ENCODE measurements at regions not wholly inside any gene's neighbourhood (a gene's known extent, or its start where the extent isn't known, plus 50 kb on each side); places are given as distances from the start of the nearest gene placed in this dataset.
"Not testable (repeated sequence)": the region's sequence is repeated elsewhere in the genome, so short reads cannot be mapped to it uniquely, and the experiment has no call there.

GRCh38 chrX:6990552-6991193 lies 156.8 kb upstream of the STS start:
- no peak for DNase-seq

- DNase-seq = no peak
These were observed 157.7 kb upstream of the STS start for GRCh38 chrX:6989858-6990257.

- DNase-seq = not testable (repeated sequence)
These were observed 158.8 kb upstream of the STS start for GRCh38 chrX:6988694-6989093.

GRCh38 chrX:6986915-6987314 lies 160.6 kb upstream of the STS start:
- DNase-seq = no peak

GRCh38 chrX:6985537-6985936 lies 162.0 kb upstream of the STS start:
- no peak for DNase-seq

- DNase-seq = no peak
These were observed 164.1 kb upstream of the STS start for GRCh38 chrX:6983207-6983955.

GRCh38 chrX:6981718-6982406 lies 165.7 kb upstream of the STS start:
- no peak for DNase-seq

GRCh38 chrX:6980981-6981380 lies 166.5 kb upstream of the STS start:
- DNase-seq = no peak

- no peak for DNase-seq
These were observed 179.3 kb upstream of the STS start for GRCh38 chrX:6968231-6968630.

GRCh38 chrX:6965729-6966128 lies 181.8 kb upstream of the STS start:
- DNase-seq = no peak

GRCh38 chrX:6962006-6962355 lies 185.5 kb upstream of the STS start:
- no peak for DNase-seq

- no peak for DNase-seq
These were observed 186.1 kb upstream of the STS start for GRCh38 chrX:6961286-6962005.

- no peak for DNase-seq
These were observed 188.5 kb upstream of the STS start for GRCh38 chrX:6959006-6959405.

- no peak for DNase-seq
These were observed 192.7 kb upstream of the STS start for GRCh38 chrX:6954836-6955235.

- DNase-seq = no peak
These were observed 201.3 kb upstream of the STS start for GRCh38 chrX:6946168-6946567.

GRCh38 chrX:6941041-6941440 lies 206.5 kb upstream of the STS start:
- no peak for DNase-seq

GRCh38 chrX:6932942-6933341 lies 214.6 kb upstream of the STS start:
- DNase-seq = not testable (repeated sequence)

GRCh38 chrX:6930307-6930849 lies 217.1 kb upstream of the STS start:
- no peak for DNase-seq

GRCh38 chrX:6924443-6925077 lies 223.0 kb upstream of the STS start:
- DNase-seq = no peak

GRCh38 chrX:6917666-6918065 lies 229.8 kb upstream of the STS start:
- DNase-seq = no peak

GRCh38 chrX:6910218-6910617 lies 237.3 kb upstream of the STS start:
- no peak for DNase-seq

- no peak for DNase-seq
These were observed 238.1 kb upstream of the STS start for GRCh38 chrX:6909396-6909795.

- no peak for DNase-seq
These were observed 240.9 kb upstream of the STS start for GRCh38 chrX:6906608-6907007.
